ENCODE measurements at regions not wholly inside any gene's neighbourhood (a gene's known extent, or its start where the extent isn't known, plus 50 kb on each side); places are given as distances from the start of the nearest gene placed in this dataset.

DNA sequence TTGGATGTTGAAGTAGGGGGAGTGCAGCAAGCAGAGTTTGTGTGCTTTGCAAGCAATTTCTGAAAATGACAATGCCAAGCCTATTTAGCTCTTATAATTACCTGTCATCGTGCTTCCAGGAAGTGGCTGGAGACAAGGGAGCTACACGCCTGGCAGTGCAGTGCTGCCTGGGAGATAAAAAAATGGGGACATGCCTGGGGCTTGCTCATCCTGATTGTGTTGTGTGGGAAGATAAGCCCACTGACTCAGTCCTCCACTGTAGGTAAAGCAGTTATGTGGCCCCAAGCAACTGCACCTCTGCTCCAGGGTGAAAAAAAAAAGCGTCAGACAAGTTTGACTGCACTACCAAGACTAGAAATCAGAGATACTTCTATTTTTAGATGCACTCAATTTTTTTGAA lies 396.9 kb upstream of the NXPH2 start:
- TF ChIP-seq, protein P1, sequence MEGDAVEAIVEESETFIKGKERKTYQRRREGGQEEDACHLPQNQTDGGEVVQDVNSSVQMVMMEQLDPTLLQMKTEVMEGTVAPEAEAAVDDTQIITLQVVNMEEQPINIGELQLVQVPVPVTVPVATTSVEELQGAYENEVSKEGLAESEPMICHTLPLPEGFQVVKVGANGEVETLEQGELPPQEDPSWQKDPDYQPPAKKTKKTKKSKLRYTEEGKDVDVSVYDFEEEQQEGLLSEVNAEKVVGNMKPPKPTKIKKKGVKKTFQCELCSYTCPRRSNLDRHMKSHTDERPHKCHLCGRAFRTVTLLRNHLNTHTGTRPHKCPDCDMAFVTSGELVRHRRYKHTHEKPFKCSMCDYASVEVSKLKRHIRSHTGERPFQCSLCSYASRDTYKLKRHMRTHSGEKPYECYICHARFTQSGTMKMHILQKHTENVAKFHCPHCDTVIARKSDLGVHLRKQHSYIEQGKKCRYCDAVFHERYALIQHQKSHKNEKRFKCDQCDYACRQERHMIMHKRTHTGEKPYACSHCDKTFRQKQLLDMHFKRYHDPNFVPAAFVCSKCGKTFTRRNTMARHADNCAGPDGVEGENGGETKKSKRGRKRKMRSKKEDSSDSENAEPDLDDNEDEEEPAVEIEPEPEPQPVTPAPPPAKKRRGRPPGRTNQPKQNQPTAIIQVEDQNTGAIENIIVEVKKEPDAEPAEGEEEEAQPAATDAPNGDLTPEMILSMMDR (IDR thresholded peaks at IDR 0.05): no peak
- TF ChIP-seq POLR2A (IDR thresholded peaks at IDR 0.05) (no peak), POLR2AphosphoS5 (IDR thresholded peaks at IDR 0.05) (no peak)
